Testis (tissue), 2 donors: ENCODE measurements at regions not wholly inside any gene's neighbourhood (a gene's known extent, or its start where the extent isn't known, plus 50 kb on each side); places are given as distances from the start of the nearest gene placed in this dataset.

ENCODE experiments used
- POLR2A ChIP-seq: fragments of 450-650 bp; IDR thresholded peaks from one replicate; pipeline ENCODE4 v1.6.1; 2017; ENCODE audit warnings: antibody characterized with exemption, mild to moderate bottlenecking, moderate library complexity
- TF ChIP-seq, protein P1 (sequence below), 3 experiments: fragments of 450-650 bp in 2 of 3; fragments of 200-600 bp in 1 of 3; sonication (generic) in 1 of 3; IDR thresholded peaks; one replicate each; pipeline ENCODE4 v1.5.1; 2016 to 2019; ENCODE audit warnings: antibody characterized with exemption in 3 of 3, mild to moderate bottlenecking in 2 of 3, moderate library complexity in 1 of 3

DNA sequence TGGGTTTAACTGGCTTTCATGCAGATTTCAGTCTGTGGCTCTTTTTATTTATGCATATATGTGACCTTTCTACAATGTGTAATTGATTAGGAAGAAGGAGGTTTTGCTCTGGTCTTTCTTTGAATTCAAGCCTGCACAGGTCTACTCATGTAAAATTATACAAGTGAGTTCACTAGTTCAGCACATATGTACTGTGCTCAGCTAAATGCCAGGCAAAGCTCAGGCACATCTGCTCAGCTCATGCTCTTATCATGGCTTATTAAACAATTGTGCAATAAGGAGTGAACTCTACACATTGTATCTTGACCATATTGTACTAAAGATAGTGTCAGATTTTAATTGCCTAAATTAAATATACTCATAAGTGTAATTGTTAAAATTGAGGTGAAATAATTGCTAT, 378.4 kb downstream of the ADGRL2 start:
- TF ChIP-seq, protein P1, sequence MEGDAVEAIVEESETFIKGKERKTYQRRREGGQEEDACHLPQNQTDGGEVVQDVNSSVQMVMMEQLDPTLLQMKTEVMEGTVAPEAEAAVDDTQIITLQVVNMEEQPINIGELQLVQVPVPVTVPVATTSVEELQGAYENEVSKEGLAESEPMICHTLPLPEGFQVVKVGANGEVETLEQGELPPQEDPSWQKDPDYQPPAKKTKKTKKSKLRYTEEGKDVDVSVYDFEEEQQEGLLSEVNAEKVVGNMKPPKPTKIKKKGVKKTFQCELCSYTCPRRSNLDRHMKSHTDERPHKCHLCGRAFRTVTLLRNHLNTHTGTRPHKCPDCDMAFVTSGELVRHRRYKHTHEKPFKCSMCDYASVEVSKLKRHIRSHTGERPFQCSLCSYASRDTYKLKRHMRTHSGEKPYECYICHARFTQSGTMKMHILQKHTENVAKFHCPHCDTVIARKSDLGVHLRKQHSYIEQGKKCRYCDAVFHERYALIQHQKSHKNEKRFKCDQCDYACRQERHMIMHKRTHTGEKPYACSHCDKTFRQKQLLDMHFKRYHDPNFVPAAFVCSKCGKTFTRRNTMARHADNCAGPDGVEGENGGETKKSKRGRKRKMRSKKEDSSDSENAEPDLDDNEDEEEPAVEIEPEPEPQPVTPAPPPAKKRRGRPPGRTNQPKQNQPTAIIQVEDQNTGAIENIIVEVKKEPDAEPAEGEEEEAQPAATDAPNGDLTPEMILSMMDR (IDR thresholded peaks at IDR 0.05): no peak
- TF ChIP-seq POLR2A: no peak
